ENCODE measurements at regions not wholly inside any gene's neighbourhood (a gene's known extent, or its start where the extent isn't known, plus 50 kb on each side); places are given as distances from the start of the nearest gene placed in this dataset.

DNA sequence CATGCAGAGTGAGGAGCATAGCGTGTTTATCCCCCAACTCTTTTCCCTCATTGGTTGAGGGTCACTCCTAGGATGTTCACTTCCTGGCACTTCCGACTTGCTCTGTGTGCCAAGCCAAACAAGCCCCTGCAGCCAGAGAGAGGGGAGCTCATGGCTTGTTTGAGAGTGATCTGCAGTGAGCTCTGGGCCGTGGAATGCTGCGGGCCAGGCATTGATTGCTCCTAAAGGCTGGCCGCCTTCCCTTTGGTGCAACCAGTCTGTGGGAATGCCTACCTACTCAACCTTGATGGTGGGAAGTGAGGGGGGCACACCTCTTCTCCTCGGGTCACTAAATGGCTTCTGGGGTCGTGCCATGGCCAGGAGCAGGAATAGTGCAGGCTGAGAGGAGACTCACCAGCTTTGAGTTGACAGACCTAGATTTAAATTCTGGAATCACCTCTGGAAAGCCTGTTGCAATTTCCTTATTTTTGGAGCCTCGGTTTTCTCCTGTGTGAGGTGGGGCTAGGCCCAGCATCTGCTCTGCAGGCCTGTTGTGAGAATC, 152.0 kb upstream of the STX18 start:
- Histone ChIP-seq H3K36me3 (no peaks in the 10 kb centered on the region), H3K27me3 (no peaks in the 10 kb centered on the region), H3K9me3 (no peaks in the 10 kb centered on the region), H3K4me1 (no peaks in the 10 kb centered on the region), H3K27ac (no peak overlapping the region), H3K4me3 (no peak overlapping the region)
- DNase-seq = no peak
- intact Hi-C loops (cut with DNase I; ENCODE audit: low total_unique reads) (no loop called here), in situ Hi-C loops (cut with MboI; ENCODE audit: low pct_ligation_motif_present in 1 of 4, low pct_unique_long_range_greater_than_20kb in 1 of 4, low sequenced_read_pairs in 3 of 4) (no loop called here)
- 88 to 92% methylated on average over 5 to 8 of the region's 8 CpGs for WGBS, 2 donors (ENCODE audit: low coverage in 1 of 2)
- no peak for TF ChIP-seq POLR2A (IDR thresholded peaks at IDR 0.05)
- no peak for TF ChIP-seq POLR2AphosphoS5 (IDR thresholded peaks at IDR 0.05)
- TF ChIP-seq, protein P1, sequence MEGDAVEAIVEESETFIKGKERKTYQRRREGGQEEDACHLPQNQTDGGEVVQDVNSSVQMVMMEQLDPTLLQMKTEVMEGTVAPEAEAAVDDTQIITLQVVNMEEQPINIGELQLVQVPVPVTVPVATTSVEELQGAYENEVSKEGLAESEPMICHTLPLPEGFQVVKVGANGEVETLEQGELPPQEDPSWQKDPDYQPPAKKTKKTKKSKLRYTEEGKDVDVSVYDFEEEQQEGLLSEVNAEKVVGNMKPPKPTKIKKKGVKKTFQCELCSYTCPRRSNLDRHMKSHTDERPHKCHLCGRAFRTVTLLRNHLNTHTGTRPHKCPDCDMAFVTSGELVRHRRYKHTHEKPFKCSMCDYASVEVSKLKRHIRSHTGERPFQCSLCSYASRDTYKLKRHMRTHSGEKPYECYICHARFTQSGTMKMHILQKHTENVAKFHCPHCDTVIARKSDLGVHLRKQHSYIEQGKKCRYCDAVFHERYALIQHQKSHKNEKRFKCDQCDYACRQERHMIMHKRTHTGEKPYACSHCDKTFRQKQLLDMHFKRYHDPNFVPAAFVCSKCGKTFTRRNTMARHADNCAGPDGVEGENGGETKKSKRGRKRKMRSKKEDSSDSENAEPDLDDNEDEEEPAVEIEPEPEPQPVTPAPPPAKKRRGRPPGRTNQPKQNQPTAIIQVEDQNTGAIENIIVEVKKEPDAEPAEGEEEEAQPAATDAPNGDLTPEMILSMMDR (IDR thresholded peaks at IDR 0.05) = no peak
- no peak for TF ChIP-seq EP300 (IDR thresholded peaks at IDR 0.05; ENCODE audit: low read depth)

DNA sequence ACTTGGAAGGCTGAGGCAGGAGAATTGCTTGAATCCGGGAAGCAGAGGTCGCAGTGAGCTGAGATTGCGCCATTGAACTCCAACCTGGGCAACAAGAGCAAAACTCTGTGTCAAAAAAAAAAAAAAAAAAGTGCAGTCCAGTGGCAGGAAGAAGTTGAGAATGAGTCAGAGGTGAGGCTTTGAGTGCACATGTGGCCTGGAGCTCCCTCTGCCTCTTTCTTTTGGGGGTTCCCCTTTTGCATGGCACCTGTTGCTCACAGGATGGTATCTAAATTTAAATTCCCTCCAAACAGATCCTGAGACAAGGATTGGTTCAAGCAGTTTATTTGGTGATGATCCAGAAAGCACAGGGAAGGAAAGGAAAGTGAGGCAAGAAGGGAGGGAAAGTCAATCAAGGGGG, 151.4 kb upstream of the STX18 start:
- H3K4me1 ChIP-seq = no peaks in the 10 kb centered on the region
- WGBS, 2 donors (ENCODE audit: low coverage in 1 of 2) = 79 to 80% methylated on average over 3 of the region's 3 CpGs

DNA sequence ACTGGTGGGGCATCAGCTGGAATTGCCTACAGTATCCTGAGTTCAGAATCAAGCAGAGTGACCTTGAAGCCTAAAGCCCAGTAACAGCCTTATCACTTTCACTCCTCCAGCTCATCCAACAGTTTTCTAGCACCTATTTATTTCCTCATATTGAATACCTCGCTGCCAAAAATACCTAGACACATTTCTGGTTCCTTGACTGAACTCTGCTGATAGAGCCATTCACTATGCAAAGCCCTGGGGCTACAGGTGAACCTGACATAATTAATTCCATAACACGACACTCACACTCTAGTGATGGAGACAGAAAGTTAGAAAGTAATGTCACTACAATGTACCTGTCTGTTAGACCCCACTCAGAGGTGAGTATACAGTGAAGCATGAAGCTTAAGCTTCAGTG, 149.0 kb upstream of the STX18 start:
- Histone ChIP-seq H3K36me3 (no peaks in the 10 kb centered on the region), H3K4me3 (no peak overlapping the region), H3K9me3 (no peaks in the 10 kb centered on the region), H3K4me1 (no peaks in the 10 kb centered on the region), H3K27me3 (no peaks in the 10 kb centered on the region), H3K27ac (no peak overlapping the region)
- in situ Hi-C loops (cut with MboI; ENCODE audit: low pct_ligation_motif_present in 1 of 4, low pct_unique_long_range_greater_than_20kb in 1 of 4, low sequenced_read_pairs in 3 of 4) = no loop called here
- intact Hi-C loops (cut with DNase I; ENCODE audit: low total_unique reads) = no loop called here
- no peak for DNase-seq
- WGBS, 2 donors (ENCODE audit: low coverage in 1 of 2) = 95 to 100% methylated on average over 1 to 2 of the region's 2 CpGs
- no peak for TF ChIP-seq POLR2A (IDR thresholded peaks at IDR 0.05)
- no peak for TF ChIP-seq POLR2AphosphoS5 (IDR thresholded peaks at IDR 0.05)
- no peak for TF ChIP-seq EP300 (IDR thresholded peaks at IDR 0.05; ENCODE audit: low read depth)
- TF ChIP-seq, protein P1 (IDR thresholded peaks at IDR 0.05) = no peak

More for the DNA sequence above, 151.4 kb upstream of the STX18 start:
- in situ Hi-C loops (cut with MboI; ENCODE audit: low pct_ligation_motif_present in 1 of 4, low pct_unique_long_range_greater_than_20kb in 1 of 4, low sequenced_read_pairs in 3 of 4) (no loop called here), intact Hi-C loops (cut with DNase I; ENCODE audit: low total_unique reads) (no loop called here)
- Histone ChIP-seq H3K36me3 (no peaks in the 10 kb centered on the region), H3K27me3 (no peaks in the 10 kb centered on the region), H3K4me3 (no peak overlapping the region), H3K9me3 (no peaks in the 10 kb centered on the region), H3K27ac (no peak overlapping the region)
- TF ChIP-seq EP300 (IDR thresholded peaks at IDR 0.05; ENCODE audit: low read depth) (no peak), POLR2A (IDR thresholded peaks at IDR 0.05) (no peak), POLR2AphosphoS5 (IDR thresholded peaks at IDR 0.05) (no peak)
- TF ChIP-seq, protein P1 (IDR thresholded peaks at IDR 0.05) = no peak
- DNase-seq = no peak

DNA sequence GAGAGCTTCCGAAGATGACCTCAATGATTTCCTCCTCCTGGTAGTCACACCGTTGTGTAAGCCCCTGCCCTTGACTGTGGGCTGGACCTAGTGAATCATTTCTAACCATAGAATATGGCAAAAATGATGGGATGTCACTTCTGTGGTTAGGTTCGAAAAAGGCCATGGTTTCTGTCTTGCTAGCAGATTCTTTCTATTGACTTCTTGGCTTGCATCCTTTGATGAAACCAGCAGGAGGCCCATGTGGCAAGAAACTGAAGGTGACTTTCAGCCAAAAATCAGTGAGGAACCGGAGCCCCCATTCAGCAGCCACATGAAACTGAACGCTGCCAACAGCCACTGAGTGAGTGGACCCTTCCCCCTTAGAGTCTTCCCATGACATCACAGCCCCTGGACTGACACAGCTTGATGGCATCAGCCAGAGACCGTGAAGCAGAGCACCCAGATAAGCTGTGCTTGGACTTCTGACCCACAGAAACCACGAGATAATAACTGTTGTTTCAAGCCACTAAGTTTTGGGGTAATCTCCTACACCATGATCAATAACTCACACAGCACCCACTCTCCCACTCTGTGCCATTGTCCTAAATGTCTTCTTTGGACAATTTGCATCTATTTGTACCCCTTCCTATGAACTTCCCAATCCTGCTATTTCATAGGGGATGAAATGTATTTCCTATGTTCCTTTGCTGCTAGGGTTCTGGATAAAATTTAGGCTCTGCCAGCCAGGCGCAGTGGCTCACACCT, 148.0 kb upstream of the STX18 start:
- TF ChIP-seq POLR2AphosphoS5 (IDR thresholded peaks at IDR 0.05) (no peak), POLR2A (IDR thresholded peaks at IDR 0.05) (no peak), EP300 (IDR thresholded peaks at IDR 0.05; ENCODE audit: low read depth) (no peak)
- TF ChIP-seq, protein P1 (IDR thresholded peaks at IDR 0.05) = no peak
- Histone ChIP-seq H3K27ac (no peak overlapping the region), H3K4me3 (no peak overlapping the region), H3K36me3 (no peaks in the 10 kb centered on the region), H3K27me3 (no peaks in the 10 kb centered on the region), H3K9me3 (no peaks in the 10 kb centered on the region), H3K4me1 (no peaks in the 10 kb centered on the region)
- in situ Hi-C loops (cut with MboI; ENCODE audit: low pct_ligation_motif_present in 1 of 4, low pct_unique_long_range_greater_than_20kb in 1 of 4, low sequenced_read_pairs in 3 of 4) (no loop called here), intact Hi-C loops (cut with DNase I; ENCODE audit: low total_unique reads) (no loop called here)
- WGBS, 2 donors (ENCODE audit: low coverage in 1 of 2) = 79% methylated on average over 8 of the region's 8 CpGs; no CpG with 5 or more reads in 1 of the 2 donors
- DNase-seq = no peak
